ENCODE measurements at regions not wholly inside any gene's neighbourhood (a gene's known extent, or its start where the extent isn't known, plus 50 kb on each side); places are given as distances from the start of the nearest gene placed in this dataset.

DNA sequence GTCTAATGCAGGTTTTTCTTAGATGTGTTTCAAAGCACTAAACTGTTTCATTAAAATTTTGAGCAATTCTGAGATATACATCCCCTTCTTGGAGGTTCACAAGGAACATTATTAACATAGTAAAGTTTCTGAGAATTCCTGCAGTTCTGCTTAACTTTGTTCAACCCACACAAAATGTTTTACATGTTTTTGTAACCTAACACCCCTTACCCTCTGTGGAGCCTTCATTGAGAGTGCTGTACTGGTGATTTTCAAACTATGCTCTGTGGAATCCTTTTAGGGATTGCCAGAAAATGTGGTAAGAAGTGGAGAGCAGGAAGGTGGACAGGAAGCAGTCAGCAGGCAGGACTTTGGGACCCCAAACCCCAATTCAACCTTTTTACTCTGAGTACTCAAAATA lies 53.6 kb upstream of the ABCB5 start:
- TF ChIP-seq ZNF549 (tag by site-specific recombination; IDR thresholded peaks at IDR 0.05) (no peak), SCRT2 (tag by site-specific recombination; IDR thresholded peaks at IDR 0.05) (no peak), ZNF140 (tag by site-specific recombination; IDR thresholded peaks at IDR 0.05) (no peak), ZNF777 (tag by site-specific recombination; IDR thresholded peaks at IDR 0.05; ENCODE audit: borderline replicate concordance) (no peak), ZNF157 (tag by site-specific recombination; IDR thresholded peaks at IDR 0.05) (no peak), ZNF354C (tag by site-specific recombination; IDR thresholded peaks at IDR 0.05; ENCODE audit: borderline replicate concordance, low read depth) (no peak), ZNF16 (tag by site-specific recombination; IDR thresholded peaks at IDR 0.05; ENCODE audit: low read depth) (no peak), ZNF558 (tag by site-specific recombination; IDR thresholded peaks at IDR 0.05) (no peak)
- TF ChIP-seq, protein P1, sequence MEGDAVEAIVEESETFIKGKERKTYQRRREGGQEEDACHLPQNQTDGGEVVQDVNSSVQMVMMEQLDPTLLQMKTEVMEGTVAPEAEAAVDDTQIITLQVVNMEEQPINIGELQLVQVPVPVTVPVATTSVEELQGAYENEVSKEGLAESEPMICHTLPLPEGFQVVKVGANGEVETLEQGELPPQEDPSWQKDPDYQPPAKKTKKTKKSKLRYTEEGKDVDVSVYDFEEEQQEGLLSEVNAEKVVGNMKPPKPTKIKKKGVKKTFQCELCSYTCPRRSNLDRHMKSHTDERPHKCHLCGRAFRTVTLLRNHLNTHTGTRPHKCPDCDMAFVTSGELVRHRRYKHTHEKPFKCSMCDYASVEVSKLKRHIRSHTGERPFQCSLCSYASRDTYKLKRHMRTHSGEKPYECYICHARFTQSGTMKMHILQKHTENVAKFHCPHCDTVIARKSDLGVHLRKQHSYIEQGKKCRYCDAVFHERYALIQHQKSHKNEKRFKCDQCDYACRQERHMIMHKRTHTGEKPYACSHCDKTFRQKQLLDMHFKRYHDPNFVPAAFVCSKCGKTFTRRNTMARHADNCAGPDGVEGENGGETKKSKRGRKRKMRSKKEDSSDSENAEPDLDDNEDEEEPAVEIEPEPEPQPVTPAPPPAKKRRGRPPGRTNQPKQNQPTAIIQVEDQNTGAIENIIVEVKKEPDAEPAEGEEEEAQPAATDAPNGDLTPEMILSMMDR (tag by site-specific recombination; IDR thresholded peaks at IDR 0.05): no peak
- TF ChIP-seq, protein P2, sequence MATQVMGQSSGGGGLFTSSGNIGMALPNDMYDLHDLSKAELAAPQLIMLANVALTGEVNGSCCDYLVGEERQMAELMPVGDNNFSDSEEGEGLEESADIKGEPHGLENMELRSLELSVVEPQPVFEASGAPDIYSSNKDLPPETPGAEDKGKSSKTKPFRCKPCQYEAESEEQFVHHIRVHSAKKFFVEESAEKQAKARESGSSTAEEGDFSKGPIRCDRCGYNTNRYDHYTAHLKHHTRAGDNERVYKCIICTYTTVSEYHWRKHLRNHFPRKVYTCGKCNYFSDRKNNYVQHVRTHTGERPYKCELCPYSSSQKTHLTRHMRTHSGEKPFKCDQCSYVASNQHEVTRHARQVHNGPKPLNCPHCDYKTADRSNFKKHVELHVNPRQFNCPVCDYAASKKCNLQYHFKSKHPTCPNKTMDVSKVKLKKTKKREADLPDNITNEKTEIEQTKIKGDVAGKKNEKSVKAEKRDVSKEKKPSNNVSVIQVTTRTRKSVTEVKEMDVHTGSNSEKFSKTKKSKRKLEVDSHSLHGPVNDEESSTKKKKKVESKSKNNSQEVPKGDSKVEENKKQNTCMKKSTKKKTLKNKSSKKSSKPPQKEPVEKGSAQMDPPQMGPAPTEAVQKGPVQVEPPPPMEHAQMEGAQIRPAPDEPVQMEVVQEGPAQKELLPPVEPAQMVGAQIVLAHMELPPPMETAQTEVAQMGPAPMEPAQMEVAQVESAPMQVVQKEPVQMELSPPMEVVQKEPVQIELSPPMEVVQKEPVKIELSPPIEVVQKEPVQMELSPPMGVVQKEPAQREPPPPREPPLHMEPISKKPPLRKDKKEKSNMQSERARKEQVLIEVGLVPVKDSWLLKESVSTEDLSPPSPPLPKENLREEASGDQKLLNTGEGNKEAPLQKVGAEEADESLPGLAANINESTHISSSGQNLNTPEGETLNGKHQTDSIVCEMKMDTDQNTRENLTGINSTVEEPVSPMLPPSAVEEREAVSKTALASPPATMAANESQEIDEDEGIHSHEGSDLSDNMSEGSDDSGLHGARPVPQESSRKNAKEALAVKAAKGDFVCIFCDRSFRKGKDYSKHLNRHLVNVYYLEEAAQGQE (tag by site-specific recombination; IDR thresholded peaks at IDR 0.05): no peak
- TF ChIP-seq, protein P3, sequence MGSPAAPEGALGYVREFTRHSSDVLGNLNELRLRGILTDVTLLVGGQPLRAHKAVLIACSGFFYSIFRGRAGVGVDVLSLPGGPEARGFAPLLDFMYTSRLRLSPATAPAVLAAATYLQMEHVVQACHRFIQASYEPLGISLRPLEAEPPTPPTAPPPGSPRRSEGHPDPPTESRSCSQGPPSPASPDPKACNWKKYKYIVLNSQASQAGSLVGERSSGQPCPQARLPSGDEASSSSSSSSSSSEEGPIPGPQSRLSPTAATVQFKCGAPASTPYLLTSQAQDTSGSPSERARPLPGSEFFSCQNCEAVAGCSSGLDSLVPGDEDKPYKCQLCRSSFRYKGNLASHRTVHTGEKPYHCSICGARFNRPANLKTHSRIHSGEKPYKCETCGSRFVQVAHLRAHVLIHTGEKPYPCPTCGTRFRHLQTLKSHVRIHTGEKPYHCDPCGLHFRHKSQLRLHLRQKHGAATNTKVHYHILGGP (tag by site-specific recombination; IDR thresholded peaks at IDR 0.05): no peak
- TF ChIP-seq, protein P4, sequence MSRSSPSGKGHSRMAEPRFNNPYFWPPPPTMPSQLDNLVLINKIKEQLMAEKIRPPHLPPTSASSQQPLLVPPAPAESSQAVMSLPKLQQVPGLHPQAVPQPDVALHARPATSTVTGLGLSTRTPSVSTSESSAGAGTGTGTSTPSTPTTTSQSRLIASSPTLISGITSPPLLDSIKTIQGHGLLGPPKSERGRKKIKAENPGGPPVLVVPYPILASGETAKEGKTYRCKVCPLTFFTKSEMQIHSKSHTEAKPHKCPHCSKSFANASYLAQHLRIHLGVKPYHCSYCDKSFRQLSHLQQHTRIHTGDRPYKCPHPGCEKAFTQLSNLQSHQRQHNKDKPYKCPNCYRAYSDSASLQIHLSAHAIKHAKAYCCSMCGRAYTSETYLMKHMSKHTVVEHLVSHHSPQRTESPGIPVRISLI (tag by site-specific recombination; IDR thresholded peaks at IDR 0.05): no peak
